Spleen (tissue), 7 donors: ENCODE measurements at regions not wholly inside any gene's neighbourhood (a gene's known extent, or its start where the extent isn't known, plus 50 kb on each side); places are given as distances from the start of the nearest gene placed in this dataset.

Experiments used
- CTCF ChIP-seq, 11 experiments: fragments of 200-600 bp in 7 of 11; fragments of 450-650 bp in 4 of 11; sonication (generic) in 4 of 11; IDR thresholded peaks in 8 of 11; conservative IDR thresholded peaks in 3 of 11; 1 replicate in 7 of 11; 2 replicates in 4 of 11; pipeline versions ENCODE4 v1.4.0 to v1.8.0; 2016 to 2021; ENCODE audit warnings: antibody characterized with exemption in 11 of 11, inconsistent platforms in 4 of 11, mild to moderate bottlenecking in 1 of 11
- POLR2A ChIP-seq, 3 donors: fragments of 450-650 bp; IDR thresholded peaks; one replicate each; pipeline ENCODE4 v1.5.1; 2017; ENCODE audit warnings: antibody characterized with exemption in 3 of 3, mild to moderate bottlenecking in 1 of 3
- POLR2AphosphoS5 ChIP-seq, 3 donors: sonication (generic); formaldehyde crosslinking; IDR thresholded peaks; one replicate each; pipeline ENCODE4 v1.5.1; 2017; ENCODE audit warnings: antibody characterized with exemption in 3 of 3
- donor health status: DM: no; HTN: no; CAD: no; lungs with moderate emphysema.
- donor health status: DM: no; HTN: no; CAD: no.
- donor health status: DM: no; HTN: no; CAD: no.

- TF ChIP-seq CTCF (IDR thresholded peaks at IDR 0.05 in 8 of 11, conservative IDR thresholded peaks at IDR 0.05 in 3 of 11) (no peak), POLR2A (IDR thresholded peaks at IDR 0.05) (no peak), POLR2AphosphoS5 (IDR thresholded peaks at IDR 0.05) (no peak)
These were observed 634.8 kb downstream of the NUP35 start for GRCh38 chr2:183759033-183759432.
